A549 (cell line): ENCODE measurements at regions not wholly inside any gene's neighbourhood (a gene's known extent, or its start where the extent isn't known, plus 50 kb on each side); places are given as distances from the start of the nearest gene placed in this dataset.

Experiments
- ATAC-seq, 2 experiments: fragments of 200-7000 bp in 1 of 2; fragments of >200 bp in 1 of 2; cut with Nextera tagmentation in 1 of 2; cut with Tn5 transposase in 1 of 2; 3 replicates each; pipeline versions ENCODE4 v1.8.0 to v1.9.1; 2018 to 2020; ENCODE audit warnings: mild to moderate bottlenecking in 1 of 2, moderate library complexity in 1 of 2
- CTCF ChIA-PET: fragments of 300-600 bp; sonication (Branson Sonifier 250); formaldehyde crosslinking; extraction: SDS; loops from one replicate; lab custom pipeline; 2021; ENCODE audit warnings: antibody characterized with exemption, inconsistent platforms; lab: Yijun Ruan, JAX
- POLR2A ChIA-PET: fragments of 350-600 bp; formaldehyde crosslinking; extraction: SDS; loops from one replicate; lab custom pipeline; 2021; ENCODE audit warnings: antibody characterized with exemption, inconsistent platforms; lab: Yijun Ruan, JAX
- DNase-seq, 2 experiments: peaks; one replicate each; pipeline versions ENCODE4 v3.0.0 to v3.0.0-alpha.2; 2011 to 2016; ENCODE audit warnings: low read depth in 1 of 2, low spot score in 1 of 2
- FAIRE-seq: peaks from 2 replicates; lab custom pipeline; 2011; peaks lifted over from hg19 to GRCh38; lab: Jason Lieb, UNC
- H3K27ac ChIP-seq, 2 experiments: fragments of >200 bp; sonication (Bioruptor Twin); formaldehyde crosslinking; 3 replicates each; pipeline ENCODE4 v1.5.1; 2016 to 2017
- H3K4me1 ChIP-seq: fragments of >200 bp; sonication (Bioruptor Twin); formaldehyde crosslinking; 3 replicates; pipeline ENCODE4 v1.6.1; 2016
- H3K4me2 ChIP-seq: fragments of >200 bp; sonication (Bioruptor Twin); formaldehyde crosslinking; 3 replicates; pipeline ENCODE4 v1.6.1; 2016
- H3K4me3 ChIP-seq: fragments of >200 bp; sonication (Bioruptor Twin); formaldehyde crosslinking; 3 replicates; pipeline ENCODE4 v1.5.1; 2016
- H3K9me3 ChIP-seq: fragments of >200 bp; sonication (Bioruptor Twin); formaldehyde crosslinking; 3 replicates; pipeline ENCODE4 v1.6.1; 2016
- ATOH8 ChIP-seq: fragments of 250-450 bp; sonication (Bioruptor Pico); IDR thresholded peaks from 2 replicates; pipeline ENCODE4 v1.5.0; 2020; ENCODE audit warnings: low read depth, mild to moderate bottlenecking, moderate library complexity
- CTCF ChIP-seq: fragments of >200 bp; sonication (Bioruptor Twin); formaldehyde crosslinking; IDR thresholded peaks from 3 replicates; pipeline ENCODE4 v1.5.1; 2016
- EHMT2 ChIP-seq: fragments of 200-600 bp; sonication (generic); IDR thresholded peaks from 2 replicates; pipeline ENCODE4 v1.6.1; 2016; ENCODE audit warnings: antibody characterized with exemption, low read depth, mild to moderate bottlenecking, moderate library complexity
- ELK1 ChIP-seq: fragments of 150-350 bp; IDR thresholded peaks from 2 replicates; pipeline ENCODE4 v1.6.1; 2014; ENCODE audit warnings: low read depth, mild to moderate bottlenecking, low read length
- FOXS1 ChIP-seq: fragments of 250-450 bp; sonication (Bioruptor Pico); IDR thresholded peaks from 2 replicates; pipeline ENCODE4 v1.5.0; 2020; ENCODE audit warnings: mild to moderate bottlenecking, moderate library complexity
- HMGXB4 ChIP-seq: fragments of 250-450 bp; sonication (Bioruptor Pico); IDR thresholded peaks from 2 replicates; pipeline ENCODE4 v1.5.0; 2021; ENCODE audit warnings: mild to moderate bottlenecking, moderate library complexity, borderline replicate concordance
- HOXA7 ChIP-seq: fragments of 250-450 bp; sonication (Bioruptor Pico); IDR thresholded peaks from 2 replicates; pipeline ENCODE4 v1.5.0; 2020; ENCODE audit warnings: mild to moderate bottlenecking, moderate library complexity
- HOXB13 ChIP-seq: fragments of 250-450 bp; sonication (Bioruptor Pico); IDR thresholded peaks from 2 replicates; pipeline ENCODE4 v1.5.0; 2020; ENCODE audit warnings: low read depth, mild to moderate bottlenecking, moderate library complexity
- MYC ChIP-seq: IDR thresholded peaks from 2 replicates; pipeline ENCODE4 v1.6.1; 2012; ENCODE audit warnings: mild to moderate bottlenecking, inconsistent platforms, low read length, improper control_type of control experiment, borderline replicate concordance
- NFE2L2 ChIP-seq: fragments of 150-350 bp; conservative IDR thresholded peaks from 2 replicates; pipeline ENCODE4 v1.6.1; 2014; ENCODE audit warnings: low read length
- NPAS2 ChIP-seq: fragments of 250-450 bp; sonication (Bioruptor Pico); IDR thresholded peaks from 2 replicates; pipeline ENCODE4 v1.8.0; 2022; ENCODE audit warnings: mild to moderate bottlenecking, moderate library complexity, borderline replicate concordance
- PHF8 ChIP-seq: fragments of 200-600 bp; sonication (generic); IDR thresholded peaks from 2 replicates; pipeline ENCODE4 v1.6.1; 2016; ENCODE audit warnings: low read depth, mild to moderate bottlenecking, antibody characterized with exemption, moderate library complexity, borderline replicate concordance
- POLR2A ChIP-seq: IDR thresholded peaks from 2 replicates; pipeline ENCODE4 v1.6.1; 2012; ENCODE audit warnings: mild to moderate bottlenecking, low read length
- RAD21 ChIP-seq, 2 experiments: fragments of >200 bp in 1 of 2; sonication (Bioruptor Twin) in 1 of 2; formaldehyde crosslinking in 1 of 2; IDR thresholded peaks in 1 of 2; conservative IDR thresholded peaks in 1 of 2; 2 replicates in 1 of 2; 3 replicates in 1 of 2; pipeline ENCODE4 v1.6.1; 2012 to 2018; ENCODE audit warnings: inconsistent platforms in 1 of 2
- RARB ChIP-seq: fragments of 250-450 bp; sonication (Bioruptor Pico); IDR thresholded peaks from 2 replicates; pipeline ENCODE4 v1.8.0; 2021; ENCODE audit warnings: mild to moderate bottlenecking, moderate library complexity
- RFX5 ChIP-seq: fragments of 450-650 bp; IDR thresholded peaks from 2 replicates; pipeline ENCODE4 v1.7.1; 2014; ENCODE audit warnings: antibody characterized with exemption, mild to moderate bottlenecking, moderate library complexity
- SMC3 ChIP-seq: fragments of >200 bp; sonication (Bioruptor Twin); formaldehyde crosslinking; IDR thresholded peaks from 3 replicates; pipeline ENCODE4 v1.6.1; 2018; ENCODE audit warnings: inconsistent platforms
- SREBF2 ChIP-seq: fragments of 450-650 bp; IDR thresholded peaks from 2 replicates; pipeline ENCODE4 v1.6.1; 2014; ENCODE audit warnings: mild to moderate bottlenecking, moderate library complexity
- TP53 ChIP-seq: fragments of 250-450 bp; sonication (Bioruptor Pico); IDR thresholded peaks from 2 replicates; pipeline ENCODE4 v1.5.0; 2021; ENCODE audit warnings: mild to moderate bottlenecking, moderate library complexity
- ZSCAN20 ChIP-seq: fragments of 250-450 bp; sonication (Bioruptor Pico); IDR thresholded peaks from 2 replicates; pipeline ENCODE4 v1.8.0; 2022; ENCODE audit warnings: mild to moderate bottlenecking, moderate library complexity
- WGBS: methylation state at CpG from one replicate; pipeline ENCODE4 v1.1.6; 2017; ENCODE audit errors: missing lambda C conversion rate; 5-methylcytosine and 5-hydroxymethylcytosine counted together

- no peak overlapping the region for H3K4me3 ChIP-seq
- no peaks in the 10 kb centered on the region for H3K4me1 ChIP-seq
- 80% methylated on average over 9 of the region's 9 CpGs for WGBS
- TF ChIP-seq RARB: no peak
- TF ChIP-seq FOXS1: no peak
- TF ChIP-seq NFE2L2: no peak
- TF ChIP-seq ATOH8 (CRISPR knock-in tag): no peak
- H3K27ac ChIP-seq: no peak overlapping the region
- no peaks in the 10 kb centered on the region for H3K9me3 ChIP-seq
- no peak for ATAC-seq
- CTCF ChIA-PET: interaction anchor here (0.9 to 3.0 kb wide), 6 partner anchors 10 to 465 kb away, joined by 3 to 18 read pairs (median 4); no protein-coding TSS in a partner anchor
- POLR2A ChIA-PET: no interaction called here
- no peak overlapping the region for H3K4me2 ChIP-seq
- no peak for FAIRE-seq
- DNase-seq: no peak
Observed at GRCh38 chr1:229155472-229155871, 115.4 kb upstream of the RAB4A start.

- CTCF ChIA-PET: interaction anchor here (0.7 to 3.0 kb wide), 16 partner anchors 10 to 466 kb away, joined by 3 to 18 read pairs (median 4); no protein-coding TSS in a partner anchor
- Histone ChIP-seq H3K9me3 (no peaks in the 10 kb centered on the region), H3K4me2 (no peak overlapping the region), H3K27ac (no peak overlapping the region; a peak in 1 of 6 replicates), H3K4me1 (no peaks in the 10 kb centered on the region), H3K4me3 (no peak overlapping the region)
- 82% methylated on average over 3 of the region's 3 CpGs for WGBS
- POLR2A ChIA-PET: no interaction called here
- DNase-seq (peak; percentile 33 to 57), ATAC-seq (peak; percentile 70 to 80; a peak in 4 of 6 replicates), FAIRE-seq (no peak)
- peak; percentile 50; the same call in 2 of the 3 replicates for TF ChIP-seq CTCF
- no peak for TF ChIP-seq RFX5
- TF ChIP-seq TP53: no peak
- peak; percentile 75 to 76 for TF ChIP-seq RAD21 (conservative IDR thresholded peaks at IDR 0.05 in 1 of 2, IDR thresholded peaks at IDR 0.05 in 1 of 2)
- peak; percentile 73; the same call in 2 of the 3 replicates for TF ChIP-seq SMC3
Observed at GRCh38 chr1:229156872-229157271, 114.0 kb upstream of the RAB4A start.

GRCh38 chr1:229157480-229157879, 113.4 kb upstream of the RAB4A start:
- Histone ChIP-seq H3K4me1 (no peaks in the 10 kb centered on the region), H3K9me3 (no peaks in the 10 kb centered on the region), H3K4me3 (no peak overlapping the region), H3K27ac (no peak overlapping the region), H3K4me2 (no peak overlapping the region)
- FAIRE-seq: no peak
- DNase-seq: no peak
- no peak for TF ChIP-seq NPAS2 (CRISPR knock-in tag)
- no peak for TF ChIP-seq SREBF2
- no peak for TF ChIP-seq ELK1
- TF ChIP-seq HOXA7 (CRISPR knock-in tag): no peak
- no peak for TF ChIP-seq POLR2A
- TF ChIP-seq HOXB13 (CRISPR knock-in tag): no peak
- no peak for TF ChIP-seq EHMT2
- TF ChIP-seq HMGXB4: no peak
- no peak for TF ChIP-seq MYC
- TF ChIP-seq NFE2L2: no peak
- no peak for TF ChIP-seq ZSCAN20 (CRISPR knock-in tag)
- no peak for TF ChIP-seq PHF8
- ChIA-PET POLR2A (no interaction called here), CTCF (interaction anchor here (1.1 to 3.0 kb wide), 9 partner anchors 9 to 467 kb away, joined by 3 to 18 read pairs (median 5); no protein-coding TSS in a partner anchor)
- no peak for ATAC-seq
- WGBS: 81% methylated on average over 4 of the region's 4 CpGs
